ENCODE measurements at regions not wholly inside any gene's neighbourhood (a gene's known extent, or its start where the extent isn't known, plus 50 kb on each side); places are given as distances from the start of the nearest gene placed in this dataset.

DNA sequence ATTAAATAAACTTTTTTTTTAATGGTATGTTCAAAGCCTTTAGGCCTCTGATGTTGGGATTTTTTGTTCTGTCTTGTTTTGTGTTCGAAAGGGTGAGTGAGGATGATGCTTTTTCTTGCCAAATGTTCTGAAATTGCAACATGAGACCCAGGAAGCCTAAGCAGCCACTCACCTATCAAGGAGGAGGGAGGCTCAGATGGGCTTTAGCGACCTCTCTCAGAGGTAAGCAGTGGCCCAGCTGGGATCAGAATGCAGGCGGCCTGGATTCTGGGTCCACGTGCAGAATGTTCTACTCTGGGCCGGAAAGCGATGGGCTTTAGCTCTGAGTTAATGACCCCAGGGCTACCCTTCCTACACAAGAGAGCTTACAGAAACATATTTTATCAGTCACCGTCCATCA is 386.6 kb downstream of the SOX9 start:
- Histone ChIP-seq H3K36me3 (ENCODE audit: control insufficient read depth, insufficient read depth, low read length) (no peaks in the 10 kb centered on the region), H3K27me3 (ENCODE audit: control insufficient read depth, insufficient read depth, low read length) (no peaks in the 10 kb centered on the region), H3K4me3 (ENCODE audit: low read depth, low read length) (no peak overlapping the region)
- TF ChIP-seq CTCF (IDR thresholded peaks at IDR 0.05; ENCODE audit: insufficient read depth, low read length, poor library complexity, severe bottlenecking) = no peak
- no peak for DNase-seq (ENCODE audit: low read depth)

GRCh38 chr17:72510351-72511016 is 389.7 kb downstream of the SOX9 start:
- Histone ChIP-seq H3K36me3 (ENCODE audit: control insufficient read depth, insufficient read depth, low read length) (no peaks in the 10 kb centered on the region), H3K4me3 (ENCODE audit: low read depth, low read length) (no peak overlapping the region), H3K27me3 (ENCODE audit: control insufficient read depth, insufficient read depth, low read length) (no peaks in the 10 kb centered on the region)
- no peak for DNase-seq (ENCODE audit: low read depth)
- no peak for TF ChIP-seq CTCF (IDR thresholded peaks at IDR 0.05; ENCODE audit: insufficient read depth, low read length, poor library complexity, severe bottlenecking)

- TF ChIP-seq CTCF (IDR thresholded peaks at IDR 0.05; ENCODE audit: insufficient read depth, low read length, poor library complexity, severe bottlenecking) = no peak
- no peak for DNase-seq (ENCODE audit: low read depth)
- H3K27me3 ChIP-seq (ENCODE audit: control insufficient read depth, insufficient read depth, low read length) = no peaks in the 10 kb centered on the region
- H3K36me3 ChIP-seq (ENCODE audit: control insufficient read depth, insufficient read depth, low read length) = no peaks in the 10 kb centered on the region
- H3K4me3 ChIP-seq (ENCODE audit: low read depth, low read length) = no peak overlapping the region
Measured at GRCh38 chr17:72511242-72511641, 390.4 kb downstream of the SOX9 start.

- TF ChIP-seq CTCF (IDR thresholded peaks at IDR 0.05; ENCODE audit: insufficient read depth, low read length, poor library complexity, severe bottlenecking) = no peak
- no peaks in the 10 kb centered on the region for H3K36me3 ChIP-seq (ENCODE audit: control insufficient read depth, insufficient read depth, low read length)
- no peak for DNase-seq (ENCODE audit: low read depth)
- H3K27me3 ChIP-seq (ENCODE audit: control insufficient read depth, insufficient read depth, low read length) = no peaks in the 10 kb centered on the region
- no peak overlapping the region for H3K4me3 ChIP-seq (ENCODE audit: low read depth, low read length)
Measured at GRCh38 chr17:72511874-72512273, 391.1 kb downstream of the SOX9 start.

GRCh38 chr17:72512649-72513556 is 392.1 kb downstream of the SOX9 start:
- no peak for TF ChIP-seq CTCF (IDR thresholded peaks at IDR 0.05; ENCODE audit: insufficient read depth, low read length, poor library complexity, severe bottlenecking)
- H3K4me3 ChIP-seq (ENCODE audit: low read depth, low read length) = no peak overlapping the region
- DNase-seq (ENCODE audit: low read depth) = no peak
- no peaks in the 10 kb centered on the region for H3K27me3 ChIP-seq (ENCODE audit: control insufficient read depth, insufficient read depth, low read length)
- no peaks in the 10 kb centered on the region for H3K36me3 ChIP-seq (ENCODE audit: control insufficient read depth, insufficient read depth, low read length)
